WI38 (cell line): ENCODE measurements at regions not wholly inside any gene's neighbourhood (a gene's known extent, or its start where the extent isn't known, plus 50 kb on each side); places are given as distances from the start of the nearest gene placed in this dataset.
A peak's percentile ranks its signal among the peaks of the same experiment; 100 is the strongest.

Experiments used
- H3K4me3 ChIP-seq: 2 replicates; pipeline ENCODE4 v1.5.1; 2011; ENCODE audit warnings: low read depth, mild to moderate bottlenecking, control low read depth, low read length
- TF ChIP-seq, protein P1 (sequence below): IDR thresholded peaks from 2 replicates; pipeline ENCODE4 v1.5.1; 2012; ENCODE audit warnings: low read depth, mild to moderate bottlenecking, control low read depth, low read length

DNA sequence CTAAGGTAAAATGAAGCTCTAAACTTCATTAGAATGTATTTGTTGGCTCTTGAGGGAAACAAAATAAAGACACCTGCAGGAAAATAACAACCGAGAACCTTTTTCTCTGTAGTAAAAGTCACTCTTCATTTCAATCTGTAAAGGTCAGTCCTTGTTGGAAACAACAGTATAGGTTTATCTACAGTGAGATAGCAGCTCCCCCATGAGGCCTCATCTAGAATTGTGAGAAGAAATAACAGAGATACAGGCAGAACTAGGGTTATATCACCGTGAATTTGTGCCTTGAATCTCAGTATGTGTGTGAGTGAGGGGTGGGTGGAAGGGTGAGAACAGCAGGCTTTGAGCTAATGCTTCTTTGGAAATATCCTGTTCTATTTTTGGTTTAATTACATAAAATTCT lies 107.8 kb upstream of the FMR1 start:
- TF ChIP-seq, protein P1, sequence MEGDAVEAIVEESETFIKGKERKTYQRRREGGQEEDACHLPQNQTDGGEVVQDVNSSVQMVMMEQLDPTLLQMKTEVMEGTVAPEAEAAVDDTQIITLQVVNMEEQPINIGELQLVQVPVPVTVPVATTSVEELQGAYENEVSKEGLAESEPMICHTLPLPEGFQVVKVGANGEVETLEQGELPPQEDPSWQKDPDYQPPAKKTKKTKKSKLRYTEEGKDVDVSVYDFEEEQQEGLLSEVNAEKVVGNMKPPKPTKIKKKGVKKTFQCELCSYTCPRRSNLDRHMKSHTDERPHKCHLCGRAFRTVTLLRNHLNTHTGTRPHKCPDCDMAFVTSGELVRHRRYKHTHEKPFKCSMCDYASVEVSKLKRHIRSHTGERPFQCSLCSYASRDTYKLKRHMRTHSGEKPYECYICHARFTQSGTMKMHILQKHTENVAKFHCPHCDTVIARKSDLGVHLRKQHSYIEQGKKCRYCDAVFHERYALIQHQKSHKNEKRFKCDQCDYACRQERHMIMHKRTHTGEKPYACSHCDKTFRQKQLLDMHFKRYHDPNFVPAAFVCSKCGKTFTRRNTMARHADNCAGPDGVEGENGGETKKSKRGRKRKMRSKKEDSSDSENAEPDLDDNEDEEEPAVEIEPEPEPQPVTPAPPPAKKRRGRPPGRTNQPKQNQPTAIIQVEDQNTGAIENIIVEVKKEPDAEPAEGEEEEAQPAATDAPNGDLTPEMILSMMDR, result no peak
- H3K4me3 ChIP-seq, result no peak overlapping the region

DNA sequence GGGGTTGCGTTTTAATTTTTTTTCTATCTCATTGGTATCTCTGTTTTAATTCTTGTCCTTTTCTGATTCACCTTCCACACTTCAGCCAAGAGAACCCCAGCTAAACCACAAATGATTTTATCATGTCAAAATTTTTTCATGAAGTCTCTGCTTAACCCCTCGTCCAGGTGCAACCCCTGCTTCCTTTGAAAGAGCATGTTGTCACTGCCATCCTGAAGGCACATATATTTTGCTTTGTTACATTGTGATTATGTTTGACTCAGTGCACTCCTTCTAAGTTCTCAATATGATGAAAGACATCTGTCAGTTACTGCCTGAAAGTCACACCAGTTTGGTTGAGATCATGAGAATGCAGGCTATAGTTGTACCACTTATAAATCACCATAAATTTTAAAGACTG lies 99.9 kb upstream of the FMR1 start:
- TF ChIP-seq, protein P1, result no peak
- H3K4me3 ChIP-seq, result no peak overlapping the region

DNA sequence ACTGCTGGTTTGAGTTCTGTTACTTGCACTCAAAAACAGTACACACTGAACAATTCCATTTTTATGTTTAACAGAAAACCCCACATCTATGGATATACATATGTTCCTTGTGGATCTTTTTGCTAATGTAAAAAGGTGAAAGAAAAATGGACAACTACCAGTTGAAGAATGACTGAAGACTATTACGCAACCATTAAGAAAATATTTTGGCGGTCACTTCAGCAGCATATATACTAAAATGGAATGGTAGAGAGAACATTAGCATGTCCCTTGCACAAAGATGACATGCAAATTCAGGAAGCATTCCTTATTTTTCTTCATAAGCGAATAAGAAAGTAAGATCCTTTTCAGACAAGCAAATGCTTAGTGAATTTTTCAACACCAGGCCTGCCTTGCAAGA lies 84.6 kb upstream of the FMR1 start:
- TF ChIP-seq, protein P1, result no peak
- H3K4me3 ChIP-seq, result no peak overlapping the region

DNA sequence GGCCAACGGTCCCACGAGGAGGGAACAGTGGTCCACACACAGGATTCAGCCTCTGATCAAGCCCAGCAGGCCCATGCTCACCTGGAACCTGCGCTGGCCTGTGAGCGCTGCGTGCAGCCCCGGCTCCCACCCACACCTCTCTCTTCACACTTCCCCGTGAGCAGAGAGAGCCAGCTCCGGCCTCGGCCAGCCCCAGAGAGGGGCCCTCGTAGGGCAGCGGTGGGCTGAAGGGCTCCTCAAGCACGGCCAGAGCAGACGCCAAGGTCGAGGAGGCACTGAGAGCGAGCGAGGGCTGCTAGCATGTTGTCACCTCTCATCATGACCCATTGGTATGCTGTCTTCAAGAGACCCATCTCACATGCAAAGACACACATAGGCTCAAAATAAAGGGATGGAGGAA lies 83.0 kb upstream of the FMR1 start:
- TF ChIP-seq, protein P1, result no peak
- H3K4me3 ChIP-seq, result no peak overlapping the region

DNA sequence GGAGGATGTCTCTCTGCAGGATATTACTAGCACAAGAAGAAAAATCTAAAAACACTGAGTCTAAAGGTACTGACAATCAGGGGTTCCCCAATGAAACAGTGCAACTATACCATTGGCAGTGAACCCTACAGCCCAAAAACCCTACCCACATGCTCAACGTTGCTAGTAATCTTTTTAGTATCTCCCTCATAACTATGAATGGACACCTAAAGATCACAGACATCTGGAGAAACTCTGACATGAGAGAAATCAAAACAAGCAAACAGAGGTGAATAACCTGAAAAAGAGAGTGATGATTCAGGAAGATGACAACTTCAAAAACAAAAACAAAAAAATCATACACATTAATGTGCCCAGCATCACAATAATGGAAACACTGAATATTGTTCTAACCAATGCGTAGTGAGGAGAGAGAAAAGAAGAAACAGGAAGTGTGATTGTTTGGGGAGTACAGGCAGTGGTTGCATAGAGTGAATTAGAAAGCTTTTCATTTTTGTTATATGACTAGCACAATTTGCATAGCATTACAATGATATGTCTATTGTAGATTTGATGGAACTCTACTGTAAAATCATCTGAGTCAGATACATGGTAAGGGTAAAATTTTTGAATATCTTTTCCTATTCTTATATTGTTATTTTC lies 78.9 kb upstream of the FMR1 start:
- no peak overlapping the region for H3K4me3 ChIP-seq
- TF ChIP-seq, protein P1, result no peak

DNA sequence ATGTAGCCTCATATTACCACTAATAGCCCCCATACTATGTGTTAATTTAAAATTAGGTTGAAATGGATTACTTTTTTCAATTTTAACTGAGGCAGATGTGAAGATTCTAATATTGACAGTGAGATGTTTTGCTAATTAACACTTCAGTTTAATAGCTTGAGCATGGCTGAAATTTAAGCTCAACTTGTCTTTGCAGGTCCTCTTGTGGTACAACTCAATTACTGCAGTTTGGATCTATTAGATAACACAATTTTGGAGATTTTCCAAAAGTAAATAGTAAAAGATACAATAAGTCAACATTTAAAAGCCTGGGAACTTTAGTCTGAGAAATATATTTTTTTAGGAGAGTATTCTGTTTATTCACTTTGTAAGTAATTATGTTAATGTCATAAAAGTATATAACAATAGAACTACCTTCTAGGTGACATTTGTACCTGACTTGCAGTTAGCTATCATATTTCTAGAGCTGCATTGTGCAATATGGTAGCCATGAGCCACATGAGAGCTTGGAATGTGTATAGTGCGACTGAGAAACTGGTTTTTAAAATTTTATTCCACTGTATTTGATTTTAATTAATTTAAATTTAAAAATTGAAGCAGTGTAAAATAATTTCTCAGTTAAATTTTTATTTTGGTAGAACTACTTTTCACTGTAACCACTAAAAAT lies 73.1 kb upstream of the FMR1 start:
- H3K4me3 ChIP-seq, result no peak overlapping the region
- TF ChIP-seq, protein P1, result 0 out of 2 replicates have a peak, but pooled peaks have one; percentile 3

DNA sequence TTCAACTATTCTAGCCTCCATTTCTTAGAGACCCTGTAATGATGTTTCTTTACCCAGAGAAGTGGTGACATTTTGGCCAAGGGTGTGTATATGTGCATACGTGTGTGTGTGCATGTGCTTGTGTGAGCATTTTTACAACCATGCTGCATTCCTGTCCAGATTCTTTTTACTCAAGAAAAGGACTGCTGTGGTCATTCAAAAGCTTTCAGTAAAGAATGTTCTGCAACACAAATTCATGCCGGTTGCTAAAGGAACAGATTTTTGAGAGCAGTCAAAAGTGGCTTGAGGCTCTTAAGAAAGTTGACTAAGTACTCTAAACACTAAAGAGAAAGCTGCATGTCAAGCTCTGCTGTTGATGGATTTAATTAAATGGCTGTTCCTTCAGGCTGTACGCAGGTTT lies 65.0 kb upstream of the FMR1 start:
- TF ChIP-seq, protein P1, result no peak
- no peak overlapping the region for H3K4me3 ChIP-seq
